H1 (cell line): ENCODE measurements at regions not wholly inside any gene's neighbourhood (a gene's known extent, or its start where the extent isn't known, plus 50 kb on each side); places are given as distances from the start of the nearest gene placed in this dataset.

ENCODE experiments used
- CTCF ChIA-PET: fragments of 300-600 bp; sonication (Branson Sonifier 250); formaldehyde crosslinking; loops from one replicate; lab custom pipeline; 2021; ENCODE audit not compliant: partially characterized antibody; lab: Charles Lee
- POLR2A ChIA-PET: fragments of 300-600 bp; sonication (Branson Sonifier 250); formaldehyde crosslinking; loops from one replicate; lab custom pipeline; 2021; ENCODE audit warnings: inconsistent platforms; ENCODE audit not compliant: partially characterized antibody; lab: Charles Lee
- DNase-seq, 2 experiments: peaks; one replicate each; pipeline versions ENCODE4 v3.0.0 to v3.0.0-alpha.2; 2010 to 2022; ENCODE audit warnings: low spot score in 2 of 2, low read depth in 1 of 2, mixed read lengths in 1 of 2
- FAIRE-seq: peaks from 2 replicates; lab custom pipeline; 2011; peaks lifted over from hg19 to GRCh38; lab: Jason Lieb, UNC
- H2AFZ ChIP-seq: 2 replicates; pipeline ENCODE4 v1.8.1; 2012; ENCODE audit warnings: low read length, inconsistent platforms
- H2AK5ac ChIP-seq: 2 replicates; pipeline ENCODE4 v1.6.1; 2013; ENCODE audit warnings: low read depth, low read length
- H2BK120ac ChIP-seq: replicated peaks from 2 replicates; pipeline ENCODE3; 2013; ENCODE audit warnings: low read depth, low read length, inconsistent platforms
- H2BK12ac ChIP-seq: 2 replicates; pipeline ENCODE4 v1.6.1; 2013; ENCODE audit warnings: low read depth, low read length
- H2BK15ac ChIP-seq: 2 replicates; pipeline ENCODE4 v1.6.1; 2013; ENCODE audit warnings: low read length
- H2BK20ac ChIP-seq: 2 replicates; pipeline ENCODE4 v1.6.1; 2013; ENCODE audit warnings: low read length
- H2BK5ac ChIP-seq: 2 replicates; pipeline ENCODE4 v1.6.1; 2013; ENCODE audit warnings: low read depth, low read length
- H3K14ac ChIP-seq: 2 replicates; pipeline ENCODE4 v1.6.1; 2013; ENCODE audit warnings: inconsistent platforms; ENCODE audit not compliant: insufficient read length
- H3K18ac ChIP-seq: 2 replicates; pipeline ENCODE4 v1.6.1; 2013; ENCODE audit warnings: low read length; ENCODE audit errors: extremely low read depth
- H3K23ac ChIP-seq: 2 replicates; pipeline ENCODE4 v1.6.1; 2013; ENCODE audit warnings: inconsistent platforms; ENCODE audit not compliant: insufficient read length
- H3K23me2 ChIP-seq: 2 replicates; pipeline ENCODE4 v1.6.1; 2013; ENCODE audit warnings: low read depth, low read length
- H3K27ac ChIP-seq: 2 replicates; pipeline ENCODE4 v1.6.1; 2011; ENCODE audit warnings: low read depth, low read length, inconsistent platforms
- H3K27me3 ChIP-seq, 4 experiments: replicated peaks in 1 of 4; 1 replicate in 1 of 4; 2 replicates in 3 of 4; pipeline versions ENCODE4 v1.6.1 to v1.8.1; 2011 to 2013; ENCODE audit warnings: low read length in 3 of 4, mild to moderate bottlenecking in 3 of 4, inconsistent platforms in 2 of 4, mixed read lengths in 2 of 4, moderate library complexity in 1 of 4; ENCODE audit not compliant: control insufficient read depth in 3 of 4, insufficient read depth in 3 of 4; ENCODE audit errors: extremely low read depth in 1 of 4
- H3K36me3 ChIP-seq, 4 experiments: 2 replicates each; pipeline versions ENCODE4 v1.6.1 to v1.8.1; 2011 to 2013; ENCODE audit warnings: mild to moderate bottlenecking in 4 of 4, low read length in 3 of 4, moderate library complexity in 2 of 4, control low read depth in 1 of 4, inconsistent platforms in 1 of 4; ENCODE audit not compliant: insufficient read depth in 4 of 4, control insufficient read depth in 2 of 4
- H3K4ac ChIP-seq: replicated peaks from 2 replicates; pipeline ENCODE3; 2013; ENCODE audit warnings: low read length, low read depth, mixed read lengths, inconsistent platforms; ENCODE audit not compliant: insufficient read length
- H3K4me1 ChIP-seq, 4 experiments: replicated peaks in 1 of 4; 1 replicate in 1 of 4; 2 replicates in 3 of 4; pipeline versions ENCODE4 v1.6.1 to v1.8.1; 2011 to 2013; ENCODE audit warnings: low read length in 3 of 4, inconsistent platforms in 2 of 4, mixed read lengths in 1 of 4; ENCODE audit not compliant: insufficient read depth in 4 of 4, control insufficient read depth in 3 of 4
- H3K4me2 ChIP-seq, 2 experiments: 2 replicates each; pipeline versions ENCODE4 v1.6.1 to v1.8.1; 2011 to 2013; ENCODE audit warnings: low read depth in 2 of 2, low read length in 2 of 2, control low read depth in 1 of 2, inconsistent platforms in 1 of 2, mild to moderate bottlenecking in 1 of 2; ENCODE audit not compliant: insufficient read depth in 1 of 2
- H3K4me3 ChIP-seq, 4 experiments: fragments of 200-600, 300-600 bp in 1 of 4; sonication (generic), shearing (Covaris generic), sonication (Bioruptor Twin) in 1 of 4; 2 replicates each; pipeline versions ENCODE4 v1.5.1 to v1.8.1; 2011 to 2016; ENCODE audit warnings: low read length in 4 of 4, low read depth in 3 of 4, control low read depth in 2 of 4, inconsistent platforms in 2 of 4, mild to moderate bottlenecking in 2 of 4, mixed read lengths in 1 of 4, moderate library complexity in 1 of 4; ENCODE audit not compliant: insufficient read depth in 2 of 4; ENCODE audit errors: extremely low read depth in 1 of 4
- H3K56ac ChIP-seq: replicated peaks from 2 replicates; pipeline ENCODE3; 2013; ENCODE audit warnings: low read depth, mild to moderate bottlenecking, mixed read lengths, low read length, inconsistent platforms; ENCODE audit not compliant: insufficient read length
- H3K79me1 ChIP-seq: 2 replicates; pipeline ENCODE4 v1.6.1; 2013; ENCODE audit warnings: low read depth, low read length, control low read depth
- H3K79me2 ChIP-seq, 2 experiments: 2 replicates each; pipeline versions ENCODE4 v1.6.1 to v1.8.1; 2012 to 2013; ENCODE audit warnings: low read length in 2 of 2, mild to moderate bottlenecking in 2 of 2, inconsistent platforms in 1 of 2; ENCODE audit not compliant: insufficient read depth in 2 of 2, control insufficient read depth in 1 of 2
- H3K9ac ChIP-seq, 4 experiments: replicated peaks in 1 of 4; 1 replicate in 1 of 4; 2 replicates in 3 of 4; pipeline versions ENCODE4 v1.6.1 to v1.8.1; 2011 to 2013; ENCODE audit warnings: low read depth in 3 of 4, low read length in 3 of 4, control low read depth in 2 of 4, mild to moderate bottlenecking in 2 of 4, moderate library complexity in 2 of 4, inconsistent platforms in 1 of 4; ENCODE audit errors: extremely low read depth in 1 of 4
- H3K9me3 ChIP-seq, 2 experiments: 2 replicates each; pipeline versions ENCODE4 v1.6.1 to v1.8.1; 2012 to 2013; ENCODE audit warnings: mild to moderate bottlenecking in 2 of 2, moderate library complexity in 2 of 2, control low read depth in 1 of 2, inconsistent platforms in 1 of 2, low read depth in 1 of 2, low read length in 1 of 2, mixed read lengths in 1 of 2; ENCODE audit not compliant: insufficient read depth in 2 of 2
- H4K20me1 ChIP-seq, 2 experiments: replicated peaks in 1 of 2; 2 replicates each; pipeline versions ENCODE3 to v1.8.1; 2011 to 2013; ENCODE audit warnings: inconsistent platforms in 2 of 2, low read length in 2 of 2, mild to moderate bottlenecking in 1 of 2; ENCODE audit not compliant: insufficient read depth in 2 of 2, control insufficient read depth in 1 of 2
- H4K5ac ChIP-seq: 2 replicates; pipeline ENCODE4 v1.6.1; 2013; ENCODE audit warnings: low read length, low read depth, mixed read lengths, inconsistent platforms; ENCODE audit not compliant: insufficient read length
- H4K8ac ChIP-seq: 2 replicates; pipeline ENCODE4 v1.8.0; 2013; ENCODE audit warnings: mild to moderate bottlenecking, moderate library complexity, low read length, inconsistent platforms; ENCODE audit not compliant: insufficient read depth; ENCODE audit errors: extremely low read depth
- H4K91ac ChIP-seq: replicated peaks from 2 replicates; pipeline ENCODE3; 2013; ENCODE audit warnings: low read length, mixed read lengths, inconsistent platforms; ENCODE audit not compliant: insufficient read length
- BRCA1 ChIP-seq: IDR thresholded peaks from 2 replicates; pipeline ENCODE4 v1.6.1; 2012; ENCODE audit warnings: low read depth, low read length, improper control_type of control experiment
- CBX5 ChIP-seq: fragments of 300-800, 300-1000 bp; sonication (generic); IDR thresholded peaks from 2 replicates; pipeline ENCODE4 v1.7.1; 2016; ENCODE audit warnings: antibody characterized with exemption, low read length, low read depth
- CBX8 ChIP-seq: fragments of 300-800, 300-1000 bp; sonication (generic); IDR thresholded peaks from 2 replicates; pipeline ENCODE4 v1.7.1; 2016; ENCODE audit warnings: low read depth, low read length, borderline replicate concordance
- CTBP2 ChIP-seq: IDR thresholded peaks from 2 replicates; pipeline ENCODE4 v1.7.0; 2011; ENCODE audit warnings: borderline replicate concordance, mild to moderate bottlenecking, moderate library complexity, mixed read lengths, low read length; ENCODE audit not compliant: insufficient read depth, insufficient read length
- EGR1 ChIP-seq: IDR thresholded peaks from 2 replicates; pipeline ENCODE4 v1.6.1; 2011; ENCODE audit warnings: low read depth, low read length, borderline replicate concordance
- EZH2 ChIP-seq: fragments of 200-600 bp; sonication (generic); IDR thresholded peaks from 2 replicates; pipeline ENCODE4 v1.7.1; 2012; ENCODE audit warnings: low read depth, mild to moderate bottlenecking, moderate library complexity, low read length, inconsistent platforms; ENCODE audit not compliant: severe bottlenecking
- FOSL1 ChIP-seq: IDR thresholded peaks from 2 replicates; pipeline ENCODE4 v1.6.1; 2011; ENCODE audit warnings: mild to moderate bottlenecking, low read depth, low read length, moderate library complexity; ENCODE audit not compliant: insufficient read depth
- NRF1 ChIP-seq: IDR thresholded peaks from 2 replicates; pipeline ENCODE4 v1.6.1; 2011; ENCODE audit warnings: mild to moderate bottlenecking, low read depth, low read length, improper control_type of control experiment
- POLR2AphosphoS5 ChIP-seq: IDR thresholded peaks from 2 replicates; pipeline ENCODE4 v1.6.1; 2011; ENCODE audit warnings: low read depth, low read length
- SIRT6 ChIP-seq: IDR thresholded peaks from one replicate; pipeline ENCODE4 v1.7.1; 2012; ENCODE audit warnings: low read length, inconsistent platforms
- SIX5 ChIP-seq: IDR thresholded peaks from 2 replicates; pipeline ENCODE4 v1.6.1; 2011; ENCODE audit warnings: mild to moderate bottlenecking, low read depth, low read length
- SP2 ChIP-seq: IDR thresholded peaks from 2 replicates; pipeline ENCODE4 v1.6.1; 2012; ENCODE audit warnings: mild to moderate bottlenecking, low read length, inconsistent platforms
- SUZ12 ChIP-seq: fragments of 200-600 bp; sonication (generic); IDR thresholded peaks from 2 replicates; pipeline ENCODE4 v1.6.1; 2012; ENCODE audit warnings: mild to moderate bottlenecking, inconsistent platforms, low read length, moderate library complexity, mixed read lengths
- TBP ChIP-seq: IDR thresholded peaks from 2 replicates; pipeline ENCODE4 v1.6.1; 2011; ENCODE audit warnings: low read depth, low read length, improper control_type of control experiment
- TCF12 ChIP-seq: IDR thresholded peaks from 2 replicates; pipeline ENCODE4 v1.6.1; 2011; ENCODE audit warnings: low read depth, mild to moderate bottlenecking, low read length
- YY1 ChIP-seq: IDR thresholded peaks from 2 replicates; pipeline ENCODE4 v1.6.1; 2011; ENCODE audit warnings: low read depth, mild to moderate bottlenecking, low read length
- ZNF274 ChIP-seq: IDR thresholded peaks from 2 replicates; pipeline ENCODE4 v1.7.0; 2012; ENCODE audit warnings: low read length, borderline replicate concordance; ENCODE audit errors: extremely low read depth
- WGBS, 2 experiments: shearing (Covaris generic) in 1 of 2; methylation state at CpG; one replicate each; pipeline versions ENCODE4 v1.1.6 to v1.1.7; 2013 to 2015; ENCODE audit warnings: low lambda C conversion rate in 2 of 2, mixed read lengths in 2 of 2, inconsistent platforms in 1 of 2, low coverage in 1 of 2, missing lambda C conversion rate in 1 of 2; ENCODE audit not compliant: insufficient replicate concordance in 2 of 2, insufficient coverage in 1 of 2, insufficient read length in 1 of 2; ENCODE audit errors: extremely low coverage in 1 of 2, missing lambda C conversion rate in 1 of 2; 5-methylcytosine and 5-hydroxymethylcytosine counted together

GRCh38 chr12:91893476-91893875 is 252.2 kb downstream of the BTG1 start:
- H2BK5ac ChIP-seq: no peak overlapping the region
- no peak overlapping the region for H3K14ac ChIP-seq
- H4K5ac ChIP-seq: no peak overlapping the region
- H3K56ac ChIP-seq: no peak overlapping the region
- no peaks in the 10 kb centered on the region for H3K79me2 ChIP-seq
- H3K4ac ChIP-seq: no peak overlapping the region
- no peaks in the 10 kb centered on the region for H3K27me3 ChIP-seq
- no peak overlapping the region for H2AFZ ChIP-seq
- no peak overlapping the region for H2AK5ac ChIP-seq
- CTCF ChIA-PET: no interaction called here
- no peak overlapping the region for H3K23ac ChIP-seq
- H3K36me3 ChIP-seq: no peaks in the 10 kb centered on the region
- no peak overlapping the region for H3K18ac ChIP-seq
- H3K9ac ChIP-seq: no peak overlapping the region
- no peak overlapping the region for H2BK20ac ChIP-seq
- no peaks in the 10 kb centered on the region for H3K9me3 ChIP-seq
- DNase-seq (no peak), FAIRE-seq (no peak)
- no peaks in the 10 kb centered on the region; a peak in 1 of 7 replicates for H3K4me1 ChIP-seq
- H4K20me1 ChIP-seq: no peaks in the 10 kb centered on the region
- no peaks in the 10 kb centered on the region for H3K23me2 ChIP-seq
- H3K4me3 ChIP-seq: no peak overlapping the region
- POLR2A ChIA-PET: no interaction called here
- H3K79me1 ChIP-seq: no peaks in the 10 kb centered on the region
- WGBS, 2 experiments: 93% methylated on average over 3 of the region's 3 CpGs; no CpG with 5 or more reads in 1 of the 2 experiments
- no peak overlapping the region for H2BK120ac ChIP-seq
- H2BK12ac ChIP-seq: no peak overlapping the region
- H4K91ac ChIP-seq: no peak overlapping the region
- H3K27ac ChIP-seq: no peak overlapping the region
- H4K8ac ChIP-seq: no peak overlapping the region
- H2BK15ac ChIP-seq: no peak overlapping the region
- H3K4me2 ChIP-seq: no peak overlapping the region
- no peak for TF ChIP-seq TCF12
- TF ChIP-seq EGR1: no peak
- no peak for TF ChIP-seq CBX8
- TF ChIP-seq YY1: no peak
- TF ChIP-seq FOSL1: no peak
- TF ChIP-seq SP2: no peak
- TF ChIP-seq TBP: no peak
- no peak for TF ChIP-seq SUZ12
- no peak for TF ChIP-seq SIX5
- no peak for TF ChIP-seq POLR2AphosphoS5
- TF ChIP-seq NRF1: no peak
- TF ChIP-seq CBX5: no peak
- no peak for TF ChIP-seq CTBP2
- TF ChIP-seq EZH2: no peak
- TF ChIP-seq BRCA1: no peak
- TF ChIP-seq SIRT6: no peak
- TF ChIP-seq ZNF274: no peak
